Epithelial cell of esophagus (primary cell): ENCODE measurements at regions not wholly inside any gene's neighbourhood (a gene's known extent, or its start where the extent isn't known, plus 50 kb on each side); places are given as distances from the start of the nearest gene placed in this dataset.

ENCODE experiments used
- DNase-seq: peaks from one replicate; pipeline ENCODE4 v3.0.0; 2010; ENCODE audit warnings: low read depth
- H3K4me3 ChIP-seq: 2 replicates; pipeline ENCODE4 v1.5.1; 2011; ENCODE audit warnings: mild to moderate bottlenecking, low read length, control low read depth
- TF ChIP-seq, protein P1 (sequence below): IDR thresholded peaks from 2 replicates; pipeline ENCODE4 v1.5.1; 2011; ENCODE audit warnings: low read depth, mild to moderate bottlenecking, low read length, control low read depth, inconsistent platforms; ENCODE audit not compliant: insufficient read depth; ENCODE audit errors: missing control alignments

GRCh38 chr7:108825581-108825909 lies 255.9 kb downstream of the DNAJB9 start:
- no peak overlapping the region for H3K4me3 ChIP-seq
- no peak for DNase-seq
- TF ChIP-seq, protein P1, sequence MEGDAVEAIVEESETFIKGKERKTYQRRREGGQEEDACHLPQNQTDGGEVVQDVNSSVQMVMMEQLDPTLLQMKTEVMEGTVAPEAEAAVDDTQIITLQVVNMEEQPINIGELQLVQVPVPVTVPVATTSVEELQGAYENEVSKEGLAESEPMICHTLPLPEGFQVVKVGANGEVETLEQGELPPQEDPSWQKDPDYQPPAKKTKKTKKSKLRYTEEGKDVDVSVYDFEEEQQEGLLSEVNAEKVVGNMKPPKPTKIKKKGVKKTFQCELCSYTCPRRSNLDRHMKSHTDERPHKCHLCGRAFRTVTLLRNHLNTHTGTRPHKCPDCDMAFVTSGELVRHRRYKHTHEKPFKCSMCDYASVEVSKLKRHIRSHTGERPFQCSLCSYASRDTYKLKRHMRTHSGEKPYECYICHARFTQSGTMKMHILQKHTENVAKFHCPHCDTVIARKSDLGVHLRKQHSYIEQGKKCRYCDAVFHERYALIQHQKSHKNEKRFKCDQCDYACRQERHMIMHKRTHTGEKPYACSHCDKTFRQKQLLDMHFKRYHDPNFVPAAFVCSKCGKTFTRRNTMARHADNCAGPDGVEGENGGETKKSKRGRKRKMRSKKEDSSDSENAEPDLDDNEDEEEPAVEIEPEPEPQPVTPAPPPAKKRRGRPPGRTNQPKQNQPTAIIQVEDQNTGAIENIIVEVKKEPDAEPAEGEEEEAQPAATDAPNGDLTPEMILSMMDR: no peak

DNA sequence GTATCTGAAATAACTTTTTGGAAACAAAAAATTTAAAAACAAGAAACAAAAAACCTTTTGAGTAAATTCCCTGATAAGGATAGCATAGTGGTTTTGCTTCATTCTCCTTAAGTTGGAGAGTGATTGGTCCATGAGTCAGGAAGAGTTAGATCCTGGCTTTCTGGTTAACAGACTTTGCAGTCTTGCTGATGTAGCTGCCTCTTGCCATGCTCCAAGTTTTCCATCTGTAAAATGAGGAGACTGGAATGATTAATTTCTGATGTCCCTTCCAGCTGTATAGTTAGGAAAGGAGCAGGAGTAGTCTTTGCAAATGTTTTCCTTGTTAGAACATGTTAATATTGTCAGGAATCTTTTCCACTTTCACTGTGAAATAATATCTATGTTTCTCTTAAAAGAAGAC lies 266.6 kb downstream of the DNAJB9 start:
- no peak overlapping the region for H3K4me3 ChIP-seq
- DNase-seq: no peak
- TF ChIP-seq, protein P1: no peak

DNA sequence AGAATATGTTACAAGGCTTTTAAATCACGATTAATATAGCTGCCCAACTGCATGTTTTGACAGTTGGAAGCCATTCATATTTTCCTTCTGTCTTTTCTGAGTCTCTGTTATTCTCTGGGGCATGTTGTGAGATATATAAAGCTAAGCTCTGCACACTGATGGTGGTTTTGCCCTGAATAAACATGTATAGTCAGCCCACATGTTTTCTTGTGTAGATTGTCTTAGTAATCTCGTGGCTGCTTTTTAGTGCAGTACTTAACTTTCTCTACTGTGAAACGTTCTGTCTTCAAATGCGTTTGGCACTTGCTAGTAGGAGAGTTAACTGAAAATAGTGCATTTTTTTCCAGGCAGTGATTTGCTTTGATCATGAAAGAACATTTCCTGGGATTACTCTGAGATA lies 268.5 kb downstream of the DNAJB9 start:
- TF ChIP-seq, protein P1: no peak
- no peak for DNase-seq
- no peak overlapping the region for H3K4me3 ChIP-seq

DNA sequence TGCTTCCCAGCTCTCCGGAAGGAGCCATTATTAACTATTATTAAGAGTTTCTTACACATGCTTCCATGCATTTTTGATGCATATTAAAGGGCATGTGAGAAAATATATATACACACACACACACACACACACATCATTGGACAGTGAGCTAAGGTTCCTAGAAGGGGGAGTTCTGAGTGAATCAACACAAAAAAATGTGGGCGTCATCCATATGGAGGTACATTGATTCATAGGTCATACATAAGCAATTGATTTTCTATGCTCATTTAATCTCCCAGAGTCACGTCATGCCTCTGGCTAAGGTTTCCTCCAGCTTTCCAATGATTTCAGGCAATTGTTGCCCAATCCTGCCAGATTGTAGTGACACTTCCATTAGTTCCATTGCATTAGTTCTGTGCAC lies 269.4 kb downstream of the DNAJB9 start:
- no peak overlapping the region for H3K4me3 ChIP-seq
- TF ChIP-seq, protein P1: no peak
- peak; percentile 5 for DNase-seq

DNA sequence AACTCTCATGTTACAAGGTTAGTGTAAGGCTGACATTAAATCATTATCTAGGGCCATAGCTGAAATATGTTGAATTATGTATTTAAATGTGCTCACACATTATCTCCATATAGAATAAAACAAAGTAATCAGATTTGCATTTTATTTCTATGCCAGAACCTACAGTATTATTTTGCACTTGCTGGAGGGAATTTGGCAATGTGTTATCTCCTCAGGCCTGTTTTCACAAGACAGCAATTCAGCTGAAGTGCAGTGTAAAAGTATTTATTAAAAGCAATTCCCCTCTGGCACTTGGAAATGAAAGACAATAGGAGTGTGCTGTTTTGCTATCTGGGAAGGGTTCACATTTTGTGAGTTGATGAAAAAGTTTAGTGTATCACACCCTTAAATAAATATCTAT lies 276.3 kb downstream of the DNAJB9 start:
- TF ChIP-seq, protein P1: no peak

GRCh38 chr7:108846471-108846870 lies 276.8 kb downstream of the DNAJB9 start:
- DNase-seq: no peak
- TF ChIP-seq, protein P1: no peak
- no peak overlapping the region for H3K4me3 ChIP-seq

More for the DNA sequence above, 276.3 kb downstream of the DNAJB9 start:
- H3K4me3 ChIP-seq: no peak overlapping the region
- DNase-seq: no peak

DNA sequence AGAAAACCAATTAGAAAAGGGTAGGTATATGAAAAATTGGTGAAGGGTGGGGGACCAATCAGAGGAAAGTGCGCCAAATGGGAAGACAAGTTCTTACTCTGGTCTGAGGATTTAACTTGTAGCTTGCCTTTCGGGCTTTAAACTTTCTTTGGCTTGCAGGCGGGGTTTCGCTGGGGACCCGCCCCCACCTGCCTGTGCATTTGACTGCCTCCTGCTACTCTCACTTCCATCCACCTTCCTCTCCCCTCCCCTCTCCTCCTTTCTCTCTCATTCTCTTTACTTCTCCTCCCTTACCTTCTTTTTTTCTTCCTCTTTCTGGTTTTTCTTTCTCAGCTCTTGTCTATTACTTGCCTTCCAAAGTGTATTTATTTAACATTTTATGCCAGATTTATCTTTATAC lies 278.8 kb downstream of the DNAJB9 start:
- H3K4me3 ChIP-seq: no peak overlapping the region
- DNase-seq: no peak
- TF ChIP-seq, protein P1: no peak
